ENCODE measurements at regions not wholly inside any gene's neighbourhood (a gene's known extent, or its start where the extent isn't known, plus 50 kb on each side); places are given as distances from the start of the nearest gene placed in this dataset.

DNA sequence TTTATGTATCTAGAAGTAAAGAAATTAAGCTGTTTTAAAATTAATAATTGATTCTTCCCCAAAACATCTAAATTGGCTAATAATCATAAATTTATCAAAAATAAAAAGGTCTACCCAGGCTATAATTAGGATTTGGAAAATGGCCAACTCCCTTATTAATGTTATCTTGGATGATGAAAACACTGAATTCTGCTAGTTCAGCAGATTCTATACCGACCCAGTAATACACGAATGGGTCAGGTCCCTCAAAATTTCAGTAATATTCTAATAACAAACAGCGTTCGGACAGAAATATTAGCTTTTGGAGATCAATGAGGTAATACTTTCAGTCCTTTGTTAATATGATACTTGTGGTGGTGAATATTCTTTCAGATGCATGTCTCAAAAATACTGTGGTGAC is 360.7 kb upstream of the MGMT start:
- ATAC-seq = no peak
- no peak overlapping the region for H2AFZ ChIP-seq (ENCODE audit: low read length)
- H4K20me1 ChIP-seq (ENCODE audit: low read length) = no peaks in the 10 kb centered on the region
- DNase-seq = no peak
- no peak for TF ChIP-seq EZH2 (IDR thresholded peaks at IDR 0.05; ENCODE audit: low read length, unreplicated experiment)
- TF ChIP-seq EZH2phosphoT487 (IDR thresholded peaks at IDR 0.05; ENCODE audit: borderline replicate concordance, low read length) = no peak
- TF ChIP-seq, protein P1, sequence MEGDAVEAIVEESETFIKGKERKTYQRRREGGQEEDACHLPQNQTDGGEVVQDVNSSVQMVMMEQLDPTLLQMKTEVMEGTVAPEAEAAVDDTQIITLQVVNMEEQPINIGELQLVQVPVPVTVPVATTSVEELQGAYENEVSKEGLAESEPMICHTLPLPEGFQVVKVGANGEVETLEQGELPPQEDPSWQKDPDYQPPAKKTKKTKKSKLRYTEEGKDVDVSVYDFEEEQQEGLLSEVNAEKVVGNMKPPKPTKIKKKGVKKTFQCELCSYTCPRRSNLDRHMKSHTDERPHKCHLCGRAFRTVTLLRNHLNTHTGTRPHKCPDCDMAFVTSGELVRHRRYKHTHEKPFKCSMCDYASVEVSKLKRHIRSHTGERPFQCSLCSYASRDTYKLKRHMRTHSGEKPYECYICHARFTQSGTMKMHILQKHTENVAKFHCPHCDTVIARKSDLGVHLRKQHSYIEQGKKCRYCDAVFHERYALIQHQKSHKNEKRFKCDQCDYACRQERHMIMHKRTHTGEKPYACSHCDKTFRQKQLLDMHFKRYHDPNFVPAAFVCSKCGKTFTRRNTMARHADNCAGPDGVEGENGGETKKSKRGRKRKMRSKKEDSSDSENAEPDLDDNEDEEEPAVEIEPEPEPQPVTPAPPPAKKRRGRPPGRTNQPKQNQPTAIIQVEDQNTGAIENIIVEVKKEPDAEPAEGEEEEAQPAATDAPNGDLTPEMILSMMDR (conservative IDR thresholded peaks at IDR 0.05; ENCODE audit: low read depth, low read length) = no peak
- no peaks in the 10 kb centered on the region for H3K4me1 ChIP-seq (ENCODE audit: insufficient read depth, low read length)
- H3K27ac ChIP-seq (ENCODE audit: low read length) = no peak overlapping the region
- H3K9me2 ChIP-seq (replicated peaks; ENCODE audit: low read length) = no peaks in the 10 kb centered on the region
- no peak overlapping the region for H3K9ac ChIP-seq (ENCODE audit: low read length)
- H3K4me3 ChIP-seq (ENCODE audit: low read length) = no peak overlapping the region
- H3K4me2 ChIP-seq (ENCODE audit: low read length) = no peak overlapping the region
- H3K79me2 ChIP-seq (ENCODE audit: low read length) = no peaks in the 10 kb centered on the region
- no peaks in the 10 kb centered on the region for H3K36me3 ChIP-seq (ENCODE audit: low read depth, low read length)
- no peaks in the 10 kb centered on the region for H3K9me3 ChIP-seq (ENCODE audit: low read length)
- POLR2A ChIA-PET (ENCODE audit: unreplicated experiment) = no interaction called here
- CTCF ChIA-PET = no interaction called here
- intact Hi-C loops (cut with micrococcal nuclease) = no loop called here
- BruUV-seq (replicated peaks) = no TSS peak
- no peaks in the 10 kb centered on the region for H3K27me3 ChIP-seq (ENCODE audit: low read length)
- H3F3A ChIP-seq (ENCODE audit: low read length, unreplicated experiment) = no peaks in the 10 kb centered on the region

GRCh38 chr10:129107525-129107924 is 359.5 kb upstream of the MGMT start:
- H3K79me2 ChIP-seq (ENCODE audit: low read length) = no peaks in the 10 kb centered on the region
- H3K27me3 ChIP-seq (ENCODE audit: low read length) = no peaks in the 10 kb centered on the region
- no peaks in the 10 kb centered on the region for H3K4me1 ChIP-seq (ENCODE audit: insufficient read depth, low read length)
- no peak overlapping the region for H2AFZ ChIP-seq (ENCODE audit: low read length)
- no peak overlapping the region for H3K4me2 ChIP-seq (ENCODE audit: low read length)
- POLR2A ChIA-PET (ENCODE audit: unreplicated experiment) = no interaction called here
- no peak overlapping the region for H3K27ac ChIP-seq (ENCODE audit: low read length)
- H3F3A ChIP-seq (ENCODE audit: low read length, unreplicated experiment) = no peaks in the 10 kb centered on the region
- DNase-seq = no peak
- intact Hi-C loops (cut with micrococcal nuclease) = no loop called here
- TF ChIP-seq, protein P1 (conservative IDR thresholded peaks at IDR 0.05; ENCODE audit: low read depth, low read length) = no peak
- TF ChIP-seq EZH2phosphoT487 (IDR thresholded peaks at IDR 0.05; ENCODE audit: borderline replicate concordance, low read length) = no peak
- no peak for TF ChIP-seq EZH2 (IDR thresholded peaks at IDR 0.05; ENCODE audit: low read length, unreplicated experiment)
- H3K9ac ChIP-seq (ENCODE audit: low read length) = no peak overlapping the region
- H3K4me3 ChIP-seq (ENCODE audit: low read length) = no peak overlapping the region
- no peaks in the 10 kb centered on the region for H3K36me3 ChIP-seq (ENCODE audit: low read depth, low read length)
- no peaks in the 10 kb centered on the region for H4K20me1 ChIP-seq (ENCODE audit: low read length)
- no peak for ATAC-seq
- CTCF ChIA-PET = no interaction called here
- no peaks in the 10 kb centered on the region for H3K9me3 ChIP-seq (ENCODE audit: low read length)
- BruUV-seq (replicated peaks) = no TSS peak
- H3K9me2 ChIP-seq (replicated peaks; ENCODE audit: low read length) = no peaks in the 10 kb centered on the region

DNA sequence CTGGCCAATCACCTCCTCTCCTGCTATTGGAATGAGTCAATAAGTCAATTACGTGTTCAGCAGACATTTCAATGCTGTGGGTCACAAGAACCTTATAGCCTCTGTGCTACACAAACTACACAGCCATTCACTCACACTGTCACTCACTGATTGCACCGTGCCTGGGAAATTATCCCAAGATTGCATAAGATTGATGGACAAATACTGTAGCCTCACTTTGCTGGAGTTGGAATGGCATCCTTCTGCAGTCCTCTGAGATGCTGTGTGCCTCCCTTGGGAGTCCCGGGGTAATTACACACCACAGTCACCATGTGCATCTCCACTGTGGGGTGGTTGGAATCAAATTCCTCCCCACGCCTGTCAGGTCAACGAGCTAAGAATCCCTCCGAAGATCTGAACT is 358.7 kb upstream of the MGMT start:
- ChIA-PET POLR2A (ENCODE audit: unreplicated experiment) (no interaction called here), CTCF (no interaction called here)
- Histone ChIP-seq H4K20me1 (ENCODE audit: low read length) (no peaks in the 10 kb centered on the region), H3K9me3 (ENCODE audit: low read length) (no peaks in the 10 kb centered on the region), H3K9ac (ENCODE audit: low read length) (no peak overlapping the region), H3F3A (ENCODE audit: low read length, unreplicated experiment) (no peaks in the 10 kb centered on the region), H2AFZ (ENCODE audit: low read length) (no peak overlapping the region), H3K36me3 (ENCODE audit: low read depth, low read length) (no peaks in the 10 kb centered on the region), H3K4me2 (ENCODE audit: low read length) (no peak overlapping the region), H3K27me3 (ENCODE audit: low read length) (no peaks in the 10 kb centered on the region), H3K4me3 (ENCODE audit: low read length) (no peak overlapping the region), H3K27ac (ENCODE audit: low read length) (no peak overlapping the region), H3K4me1 (ENCODE audit: insufficient read depth, low read length) (no peaks in the 10 kb centered on the region), H3K9me2 (replicated peaks; ENCODE audit: low read length) (no peaks in the 10 kb centered on the region), H3K79me2 (ENCODE audit: low read length) (no peaks in the 10 kb centered on the region)
- intact Hi-C loops (cut with micrococcal nuclease) = no loop called here
- no peak for DNase-seq
- no peak for ATAC-seq
- BruUV-seq (replicated peaks) = no TSS peak
- TF ChIP-seq, protein P1 (conservative IDR thresholded peaks at IDR 0.05; ENCODE audit: low read depth, low read length) = no peak
- TF ChIP-seq EZH2phosphoT487 (IDR thresholded peaks at IDR 0.05; ENCODE audit: borderline replicate concordance, low read length) = no peak
- no peak for TF ChIP-seq EZH2 (IDR thresholded peaks at IDR 0.05; ENCODE audit: low read length, unreplicated experiment)

All from PC-3 (cell line).